KOPT-K1 (cell line): ENCODE measurements at regions not wholly inside any gene's neighbourhood (a gene's known extent, or its start where the extent isn't known, plus 50 kb on each side); places are given as distances from the start of the nearest gene placed in this dataset.

ENCODE experiments used
- H3K27ac ChIP-seq: fragments of 200-600 bp; sonication (generic); 2 replicates; pipeline ENCODE4 v1.5.1; 2016; ENCODE audit warnings: antibody characterized with exemption, mild to moderate bottlenecking, low read depth, low read length; ENCODE audit not compliant: poor library complexity, severe bottlenecking
- H3K36me3 ChIP-seq: fragments of 200-600 bp; sonication (generic); 2 replicates; pipeline ENCODE4 v1.5.1; 2017; ENCODE audit warnings: antibody characterized with exemption, mild to moderate bottlenecking, low read length, moderate library complexity; ENCODE audit not compliant: insufficient read depth
- H3K9me3 ChIP-seq: fragments of 200-600 bp; sonication (generic); 2 replicates; pipeline ENCODE4 v1.5.1; 2017; ENCODE audit warnings: antibody characterized with exemption, low read length, mild to moderate bottlenecking; ENCODE audit not compliant: insufficient read depth, poor library complexity, severe bottlenecking

DNA sequence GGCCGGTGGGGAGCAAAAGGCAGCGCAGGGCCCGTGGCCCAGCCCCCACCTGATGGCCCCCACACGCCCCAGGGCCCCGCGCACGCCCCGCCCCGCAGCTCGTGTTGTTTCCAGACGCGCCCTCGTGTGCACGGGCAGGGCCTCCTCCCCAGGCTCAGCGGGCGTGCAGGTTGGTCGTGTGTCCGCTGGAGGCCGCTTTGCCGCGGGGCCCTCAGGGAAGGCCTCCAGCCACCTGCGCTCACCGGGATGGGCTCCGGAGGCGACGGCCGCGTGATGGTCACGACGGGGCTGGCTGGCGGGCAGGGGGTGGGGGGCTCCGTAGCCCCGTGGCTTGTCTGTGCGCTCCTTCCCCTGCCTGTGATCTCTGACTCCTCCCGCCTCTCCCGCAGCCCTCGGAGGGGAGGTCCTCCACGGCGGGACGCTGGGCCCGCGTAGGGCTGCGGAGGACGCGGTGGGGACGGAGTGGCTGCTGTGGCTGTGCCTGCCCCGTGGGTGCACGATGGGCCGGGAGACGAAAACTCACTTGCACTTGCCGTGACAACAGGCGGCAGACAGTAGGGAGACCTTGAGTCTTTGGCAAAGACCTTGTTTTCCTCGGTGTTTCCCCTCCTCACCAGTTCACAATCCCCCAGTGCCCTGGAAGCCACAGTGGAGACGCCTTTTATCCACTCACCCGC lies 67.1 kb downstream of the RTP5 start:
- H3K36me3 ChIP-seq, result peaks cover 4% of the 10 kb centered on the region; the same call in 1 of the 2 replicates

DNA sequence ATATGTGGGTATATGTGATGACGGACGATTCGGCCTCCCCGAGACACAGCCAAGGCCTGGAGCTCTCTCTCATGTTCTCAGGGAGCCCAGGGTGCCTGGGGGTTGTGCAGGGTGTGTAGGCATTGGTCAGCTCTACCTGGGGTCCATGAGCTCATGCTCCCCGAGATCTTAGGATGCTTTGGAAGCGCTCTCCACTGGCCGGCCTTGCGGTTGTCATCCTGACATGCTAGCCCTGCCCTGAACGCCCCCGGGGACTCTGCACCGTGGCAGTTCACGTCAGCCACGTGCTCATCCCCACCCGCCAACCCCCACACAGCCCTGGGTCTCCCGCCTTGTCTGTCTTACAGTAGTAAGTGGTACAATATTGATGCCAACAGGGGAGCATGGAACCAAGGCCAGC lies 67.8 kb downstream of the RTP5 start:
- no peak overlapping the region for H3K27ac ChIP-seq
- peaks cover 23% of the 10 kb centered on the region for H3K9me3 ChIP-seq
- H3K36me3 ChIP-seq, result peaks cover 4% of the 10 kb centered on the region; the same call in 1 of the 2 replicates

More for the DNA sequence above, 67.1 kb downstream of the RTP5 start:
- no peak overlapping the region for H3K27ac ChIP-seq
- H3K9me3 ChIP-seq, result peaks cover 23% of the 10 kb centered on the region

DNA sequence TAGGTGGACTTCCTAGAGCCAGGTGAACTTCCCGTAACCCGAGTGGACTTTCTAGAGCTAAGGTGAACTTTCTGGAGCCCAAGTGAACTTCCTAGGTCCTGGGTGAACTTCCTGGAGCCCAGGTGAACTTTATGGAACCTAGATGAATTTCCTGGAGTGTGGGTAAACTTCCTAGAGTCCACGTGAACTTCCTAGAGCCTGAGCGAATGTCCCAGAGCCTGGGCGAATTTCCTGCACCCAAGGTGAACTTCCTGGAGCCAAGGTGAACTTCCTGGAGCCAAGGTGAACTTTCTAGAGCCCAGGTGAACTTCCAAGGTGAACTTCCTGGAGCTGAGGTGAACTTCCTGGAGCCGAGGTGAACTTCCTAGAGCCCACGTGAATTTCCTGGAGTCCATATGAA lies 70.0 kb downstream of the RTP5 start:
- Histone ChIP-seq H3K36me3 (no peaks in the 10 kb centered on the region), H3K27ac (no peak overlapping the region), H3K9me3 (peaks cover 23% of the 10 kb centered on the region)

DNA sequence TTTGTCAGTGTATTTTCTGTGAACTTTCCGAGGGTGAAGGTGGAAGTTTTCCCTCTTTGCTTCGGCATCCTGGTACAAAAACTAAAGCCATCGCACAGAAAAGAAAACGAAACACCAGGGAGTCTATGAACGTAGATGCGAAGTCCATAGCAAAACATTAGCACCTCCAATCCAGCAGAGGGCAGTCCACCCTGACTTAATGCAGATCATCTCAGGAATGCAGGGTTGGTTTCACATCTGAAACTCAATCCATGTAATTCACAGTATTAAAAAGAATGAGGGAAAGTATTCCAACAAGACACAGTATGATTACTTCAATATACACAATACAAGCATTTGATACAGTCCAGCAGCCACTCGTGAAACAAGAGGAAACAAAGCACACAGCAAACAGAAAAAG lies 70.8 kb downstream of the RTP5 start:
- peaks cover 20% of the 10 kb centered on the region for H3K9me3 ChIP-seq
- H3K27ac ChIP-seq, result no peak overlapping the region
- no peaks in the 10 kb centered on the region for H3K36me3 ChIP-seq

DNA sequence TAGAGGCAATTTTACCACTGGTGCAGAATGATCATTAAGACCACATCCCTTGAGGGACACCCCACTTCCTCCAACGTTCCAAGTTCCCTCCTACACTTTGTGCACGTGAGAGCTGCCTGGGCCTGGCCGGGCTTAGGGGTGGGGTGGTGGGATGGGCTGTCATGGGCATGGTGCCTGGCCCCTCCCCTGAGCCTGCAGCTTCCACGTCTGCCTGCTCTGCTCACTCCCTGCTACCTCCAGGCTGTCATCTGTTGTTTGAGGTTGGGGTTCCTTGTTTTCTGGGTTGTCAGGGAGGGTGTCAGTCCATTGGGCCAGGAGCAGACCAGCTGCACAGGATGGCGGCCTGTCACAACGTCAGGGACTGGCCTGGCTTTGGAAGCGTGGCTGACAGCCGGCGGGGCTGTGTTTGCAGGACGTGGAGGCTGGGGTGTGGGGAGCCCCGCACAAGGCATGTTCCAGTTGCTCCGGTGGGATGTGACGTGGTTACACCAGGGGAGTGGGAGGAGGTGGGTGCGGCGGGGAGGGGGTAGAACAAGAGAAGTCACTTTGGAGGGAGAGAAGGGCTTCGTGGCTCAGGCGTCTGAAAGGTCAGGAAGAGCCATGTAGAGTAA lies 72.3 kb downstream of the RTP5 start:
- H3K27ac ChIP-seq, result no peak overlapping the region
- peaks cover 16% of the 10 kb centered on the region for H3K9me3 ChIP-seq
- H3K36me3 ChIP-seq, result no peaks in the 10 kb centered on the region

DNA sequence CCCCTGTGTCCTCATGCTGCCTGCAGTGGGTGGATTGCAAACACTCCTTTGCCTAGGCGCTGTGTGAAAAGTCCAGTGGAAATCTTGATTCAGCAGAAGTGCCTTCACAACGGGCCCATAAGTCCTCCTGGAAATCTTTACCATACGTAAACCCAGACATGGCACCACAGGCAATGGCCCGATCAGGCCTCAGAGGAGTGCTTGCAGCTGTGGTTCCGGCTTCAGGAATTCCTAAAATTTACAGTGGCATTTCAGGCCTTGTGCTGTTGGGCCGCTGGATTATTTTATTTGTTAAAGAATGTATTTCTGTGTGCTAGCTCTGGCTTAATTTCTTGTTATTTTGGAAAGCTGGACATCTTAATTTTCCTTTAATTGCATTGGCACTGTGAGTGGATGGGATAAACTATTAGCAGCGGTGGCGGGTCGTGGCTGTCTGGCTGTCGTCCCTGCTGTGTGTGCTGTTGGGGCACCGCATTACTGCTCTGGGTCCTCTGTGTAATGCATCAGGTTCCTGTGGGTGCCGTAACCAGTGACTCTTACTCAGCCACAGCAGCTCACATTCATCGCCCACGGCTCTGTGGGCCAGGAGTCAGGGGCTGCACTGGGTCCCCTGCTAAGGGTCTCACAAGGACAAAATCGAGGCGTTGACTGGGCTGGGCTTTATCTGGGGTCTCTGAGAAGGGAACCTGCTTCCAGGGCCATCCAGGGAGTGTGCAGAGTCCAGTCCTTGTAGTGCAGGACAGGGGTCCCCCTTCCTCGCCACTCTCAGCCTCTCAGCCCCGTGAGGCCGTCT lies 73.1 kb downstream of the RTP5 start:
- no peak overlapping the region for H3K27ac ChIP-seq
- no peaks in the 10 kb centered on the region for H3K36me3 ChIP-seq
- peaks cover 16% of the 10 kb centered on the region for H3K9me3 ChIP-seq

DNA sequence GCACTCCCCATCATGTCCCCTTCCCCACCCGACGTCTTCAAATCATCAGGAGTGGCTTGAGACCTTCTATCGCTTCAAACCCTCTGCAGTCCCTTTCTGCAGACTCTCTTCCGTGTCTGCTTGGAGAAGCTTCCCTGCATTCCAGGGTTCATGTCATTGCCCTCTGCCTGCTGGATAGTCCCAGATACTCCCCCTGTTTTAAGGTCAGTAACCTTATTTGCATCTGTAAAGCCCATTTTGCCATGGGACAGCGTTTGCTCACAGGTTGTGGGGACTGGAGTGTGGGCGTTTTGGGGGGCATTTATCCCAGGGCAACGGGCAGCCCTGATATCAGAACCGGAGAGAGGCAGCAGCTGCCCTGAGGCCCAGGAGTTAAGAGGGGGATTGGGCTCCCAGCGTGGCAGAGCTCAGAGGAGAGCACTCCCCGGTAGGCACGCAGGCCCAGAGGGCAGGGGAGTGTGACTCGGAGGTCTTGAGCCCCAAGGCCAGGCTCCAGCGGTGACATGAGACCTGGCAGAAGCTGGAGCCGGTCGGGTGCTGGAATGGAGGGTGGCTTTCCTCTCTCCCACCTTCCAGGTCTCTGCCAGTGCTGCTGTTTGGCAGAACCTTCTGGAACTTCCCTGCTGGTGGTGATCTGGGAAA lies 73.8 kb downstream of the RTP5 start:
- H3K36me3 ChIP-seq, result no peaks in the 10 kb centered on the region
- H3K27ac ChIP-seq, result no peak overlapping the region
- peaks cover 16% of the 10 kb centered on the region for H3K9me3 ChIP-seq

DNA sequence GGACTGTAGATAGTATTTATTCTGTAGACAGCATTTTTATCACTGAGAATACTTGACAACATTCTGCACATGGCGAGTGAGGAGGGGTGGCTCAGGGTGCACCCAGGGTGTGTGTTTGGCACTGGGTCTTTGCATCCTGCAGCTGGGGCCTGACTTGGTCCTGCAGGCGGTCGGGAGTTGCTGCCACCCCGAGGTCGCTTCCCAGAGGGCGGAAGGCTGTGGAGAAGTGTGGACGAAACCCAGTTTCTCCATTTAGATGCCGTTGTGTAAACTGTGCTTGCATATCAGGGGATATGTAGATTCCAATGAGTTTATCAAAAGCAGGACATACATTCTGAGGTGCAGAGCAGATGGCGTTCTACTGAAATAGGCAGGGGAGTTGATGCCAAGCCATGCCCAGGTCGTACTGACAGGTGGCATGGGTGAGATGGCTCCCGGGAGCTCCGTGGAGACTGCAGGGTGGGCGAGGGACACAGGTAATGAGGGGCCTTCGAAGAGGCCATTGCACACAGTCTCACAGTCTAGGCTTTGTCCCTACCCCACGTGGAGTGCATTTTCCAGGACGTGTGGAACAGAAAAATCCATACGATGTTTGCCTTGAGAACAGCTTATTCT lies 74.5 kb downstream of the RTP5 start:
- H3K36me3 ChIP-seq, result no peaks in the 10 kb centered on the region
- H3K27ac ChIP-seq, result no peak overlapping the region
- peaks cover 16% of the 10 kb centered on the region for H3K9me3 ChIP-seq

DNA sequence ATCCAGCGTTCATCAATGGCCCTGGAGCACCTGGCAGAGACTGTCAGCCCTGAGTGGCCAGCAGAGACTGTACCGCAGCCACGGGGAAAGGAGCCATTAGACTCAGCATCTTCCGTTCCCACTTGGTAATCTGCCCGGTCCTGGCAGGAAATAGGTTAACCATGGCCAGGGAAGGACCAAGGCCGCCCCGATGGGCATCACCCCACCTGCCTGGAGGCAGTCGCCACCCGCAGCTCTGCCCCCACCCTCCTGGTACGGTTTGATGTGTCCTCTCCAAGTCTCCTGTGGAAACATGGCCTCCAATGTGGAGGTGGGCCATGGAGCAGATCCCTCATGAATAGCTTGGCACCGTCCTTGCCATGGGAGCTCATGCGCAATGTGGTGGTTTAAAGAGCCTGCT lies 75.3 kb downstream of the RTP5 start:
- Histone ChIP-seq H3K27ac (no peak overlapping the region), H3K36me3 (no peaks in the 10 kb centered on the region), H3K9me3 (peaks cover 9% of the 10 kb centered on the region)

DNA sequence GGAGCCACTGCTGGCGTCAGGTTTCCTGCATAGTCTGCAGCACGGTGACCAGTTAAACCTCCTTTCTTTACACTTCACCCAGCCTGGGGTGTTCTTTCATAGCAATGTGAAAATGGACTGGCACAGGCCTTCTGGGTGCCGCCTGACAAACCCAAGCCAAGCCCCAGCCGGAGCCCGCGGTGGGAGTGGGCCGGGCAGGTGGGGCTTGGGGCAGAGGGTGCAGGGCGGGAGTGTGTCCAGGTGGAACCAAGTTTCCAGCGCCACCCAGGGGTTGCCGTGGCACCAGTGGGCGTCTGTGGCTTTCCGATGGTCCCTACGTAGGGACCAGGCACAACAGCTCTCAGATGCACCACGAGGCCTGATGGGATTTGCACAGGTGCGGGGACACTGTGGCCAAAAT lies 75.8 kb downstream of the RTP5 start:
- H3K27ac ChIP-seq, result no peak overlapping the region
- H3K36me3 ChIP-seq, result no peaks in the 10 kb centered on the region
- peaks cover 4% of the 10 kb centered on the region for H3K9me3 ChIP-seq

DNA sequence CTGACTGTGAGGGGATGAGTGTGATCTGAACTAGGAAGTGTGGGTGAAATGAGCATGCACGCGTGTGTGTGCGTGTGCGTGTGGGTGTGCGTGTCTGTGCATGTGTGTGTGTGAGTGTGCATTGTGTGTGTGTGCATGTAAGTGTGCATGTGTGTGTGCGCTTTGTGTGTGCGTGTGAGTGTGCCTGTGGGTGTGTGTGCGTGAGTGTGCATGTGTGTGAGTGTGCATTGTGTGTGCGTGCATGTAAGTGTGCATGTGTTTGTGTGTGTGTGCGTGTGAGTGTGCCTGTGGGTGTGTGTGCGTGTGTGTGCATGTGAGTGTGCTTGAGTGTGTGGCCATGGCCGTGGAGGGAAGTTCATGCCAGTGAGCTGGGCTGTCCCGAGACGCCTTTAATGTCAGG lies 76.3 kb downstream of the RTP5 start:
- Histone ChIP-seq H3K27ac (no peak overlapping the region), H3K36me3 (no peaks in the 10 kb centered on the region)

DNA sequence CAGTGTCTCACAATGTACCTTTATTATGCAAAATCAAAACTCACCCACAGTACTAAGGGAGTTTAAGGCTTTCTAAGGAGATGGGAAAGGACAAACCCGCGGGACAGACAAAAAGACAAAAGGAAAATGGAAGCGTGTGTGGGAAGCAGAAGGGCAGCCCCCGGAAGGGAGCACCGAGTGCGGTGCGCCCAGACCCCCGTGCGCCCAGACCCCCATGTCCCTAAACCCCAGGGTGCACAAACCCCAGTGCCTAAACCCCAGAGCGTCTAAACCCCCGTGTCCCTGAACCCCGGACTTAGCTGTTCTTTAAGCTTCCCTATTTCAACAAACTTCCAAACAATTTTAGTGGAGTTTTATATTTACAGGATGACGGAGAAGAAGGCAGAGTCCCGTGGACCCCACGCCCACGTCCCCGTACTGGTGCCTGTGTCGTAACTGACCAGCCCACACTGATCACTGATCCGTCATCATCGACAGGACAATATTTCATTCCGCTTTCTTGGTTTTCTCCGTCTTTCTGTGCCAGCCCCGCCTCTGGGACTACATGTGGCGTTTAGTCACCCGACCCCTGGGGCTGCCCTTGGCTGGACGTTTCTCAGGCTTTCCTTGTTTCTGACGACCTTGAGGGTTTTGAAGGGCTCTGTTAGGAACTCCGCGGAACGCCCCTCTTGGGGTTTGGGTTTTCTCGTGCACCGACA lies 76.9 kb downstream of the RTP5 start:
- no peaks in the 10 kb centered on the region for H3K36me3 ChIP-seq
- H3K27ac ChIP-seq, result no peak overlapping the region
- H3K9me3 ChIP-seq, result no peaks in the 10 kb centered on the region

More for the DNA sequence above, 76.3 kb downstream of the RTP5 start:
- H3K9me3 ChIP-seq, result no peaks in the 10 kb centered on the region

DNA sequence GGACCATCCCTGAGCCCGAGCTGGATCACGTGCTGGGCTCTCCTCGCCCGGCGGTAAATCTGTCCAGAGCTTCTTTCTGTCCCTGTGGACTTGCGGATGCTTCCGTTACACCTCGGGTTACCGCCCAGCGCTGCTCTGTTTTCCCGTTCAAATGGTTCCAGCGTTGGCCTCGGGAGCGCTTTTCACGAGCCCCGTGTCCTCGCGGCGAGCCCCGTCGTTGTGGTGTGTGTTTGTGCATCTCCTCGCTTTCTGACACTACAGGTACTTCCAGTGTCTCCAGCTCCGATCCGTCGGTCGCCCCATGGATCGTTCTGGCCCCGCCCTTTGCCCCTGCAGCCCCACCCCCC lies 77.4 kb downstream of the RTP5 start:
- Histone ChIP-seq H3K36me3 (no peaks in the 10 kb centered on the region), H3K27ac (no peak overlapping the region), H3K9me3 (no peaks in the 10 kb centered on the region)

DNA sequence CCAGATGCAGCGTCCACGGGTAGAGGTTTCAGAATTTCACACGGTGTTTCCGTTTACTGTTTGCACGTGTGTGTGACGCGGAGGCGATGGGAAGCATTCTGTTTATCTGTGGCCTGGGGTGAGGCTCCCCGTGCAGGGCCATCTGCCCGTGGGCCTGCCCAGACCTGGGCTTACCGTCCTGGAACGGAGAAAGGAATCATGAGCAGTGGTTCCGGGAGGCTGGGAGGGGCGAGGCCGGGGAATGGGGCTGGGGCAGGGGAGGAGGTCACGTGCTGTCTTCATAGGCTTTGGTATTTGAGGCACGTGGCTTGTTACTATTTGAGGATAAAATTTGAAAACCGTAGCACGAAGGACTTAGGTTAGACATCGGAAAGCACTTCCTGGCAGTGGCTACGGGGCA lies 77.9 kb downstream of the RTP5 start:
- no peaks in the 10 kb centered on the region for H3K36me3 ChIP-seq
- no peaks in the 10 kb centered on the region for H3K9me3 ChIP-seq
- no peak overlapping the region for H3K27ac ChIP-seq
